H1 (cell line): ENCODE measurements at regions not wholly inside any gene's neighbourhood (a gene's known extent, or its start where the extent isn't known, plus 50 kb on each side); places are given as distances from the start of the nearest gene placed in this dataset.

Experiments
- CTCF ChIA-PET: fragments of 300-600 bp; sonication (Branson Sonifier 250); formaldehyde crosslinking; loops from one replicate; lab custom pipeline; 2021; ENCODE audit not compliant: partially characterized antibody; lab: Charles Lee
- POLR2A ChIA-PET: fragments of 300-600 bp; sonication (Branson Sonifier 250); formaldehyde crosslinking; loops from one replicate; lab custom pipeline; 2021; ENCODE audit warnings: inconsistent platforms; ENCODE audit not compliant: partially characterized antibody; lab: Charles Lee
- DNase-seq, 2 experiments: peaks; one replicate each; pipeline versions ENCODE4 v3.0.0 to v3.0.0-alpha.2; 2010 to 2022; ENCODE audit warnings: low spot score in 2 of 2, low read depth in 1 of 2, mixed read lengths in 1 of 2
- FAIRE-seq: peaks from 2 replicates; lab custom pipeline; 2011; peaks lifted over from hg19 to GRCh38; lab: Jason Lieb, UNC
- H2AFZ ChIP-seq: 2 replicates; pipeline ENCODE4 v1.8.1; 2012; ENCODE audit warnings: low read length, inconsistent platforms
- H2AK5ac ChIP-seq: 2 replicates; pipeline ENCODE4 v1.6.1; 2013; ENCODE audit warnings: low read depth, low read length
- H2BK120ac ChIP-seq: replicated peaks from 2 replicates; pipeline ENCODE3; 2013; ENCODE audit warnings: low read depth, low read length, inconsistent platforms
- H2BK12ac ChIP-seq: 2 replicates; pipeline ENCODE4 v1.6.1; 2013; ENCODE audit warnings: low read depth, low read length
- H2BK15ac ChIP-seq: 2 replicates; pipeline ENCODE4 v1.6.1; 2013; ENCODE audit warnings: low read length
- H2BK20ac ChIP-seq: 2 replicates; pipeline ENCODE4 v1.6.1; 2013; ENCODE audit warnings: low read length
- H2BK5ac ChIP-seq: 2 replicates; pipeline ENCODE4 v1.6.1; 2013; ENCODE audit warnings: low read depth, low read length
- H3K14ac ChIP-seq: 2 replicates; pipeline ENCODE4 v1.6.1; 2013; ENCODE audit warnings: inconsistent platforms; ENCODE audit not compliant: insufficient read length
- H3K18ac ChIP-seq: 2 replicates; pipeline ENCODE4 v1.6.1; 2013; ENCODE audit warnings: low read length; ENCODE audit errors: extremely low read depth
- H3K23ac ChIP-seq: 2 replicates; pipeline ENCODE4 v1.6.1; 2013; ENCODE audit warnings: inconsistent platforms; ENCODE audit not compliant: insufficient read length
- H3K23me2 ChIP-seq: 2 replicates; pipeline ENCODE4 v1.6.1; 2013; ENCODE audit warnings: low read depth, low read length
- H3K27ac ChIP-seq: 2 replicates; pipeline ENCODE4 v1.6.1; 2011; ENCODE audit warnings: low read depth, low read length, inconsistent platforms
- H3K27me3 ChIP-seq, 4 experiments: replicated peaks in 1 of 4; 1 replicate in 1 of 4; 2 replicates in 3 of 4; pipeline versions ENCODE4 v1.6.1 to v1.8.1; 2011 to 2013; ENCODE audit warnings: low read length in 3 of 4, mild to moderate bottlenecking in 3 of 4, inconsistent platforms in 2 of 4, mixed read lengths in 2 of 4, moderate library complexity in 1 of 4; ENCODE audit not compliant: control insufficient read depth in 3 of 4, insufficient read depth in 3 of 4; ENCODE audit errors: extremely low read depth in 1 of 4
- H3K36me3 ChIP-seq, 4 experiments: 2 replicates each; pipeline versions ENCODE4 v1.6.1 to v1.8.1; 2011 to 2013; ENCODE audit warnings: mild to moderate bottlenecking in 4 of 4, low read length in 3 of 4, moderate library complexity in 2 of 4, control low read depth in 1 of 4, inconsistent platforms in 1 of 4; ENCODE audit not compliant: insufficient read depth in 4 of 4, control insufficient read depth in 2 of 4
- H3K4ac ChIP-seq: replicated peaks from 2 replicates; pipeline ENCODE3; 2013; ENCODE audit warnings: low read length, low read depth, mixed read lengths, inconsistent platforms; ENCODE audit not compliant: insufficient read length
- H3K4me1 ChIP-seq, 4 experiments: replicated peaks in 1 of 4; 1 replicate in 1 of 4; 2 replicates in 3 of 4; pipeline versions ENCODE4 v1.6.1 to v1.8.1; 2011 to 2013; ENCODE audit warnings: low read length in 3 of 4, inconsistent platforms in 2 of 4, mixed read lengths in 1 of 4; ENCODE audit not compliant: insufficient read depth in 4 of 4, control insufficient read depth in 3 of 4
- H3K4me2 ChIP-seq, 2 experiments: 2 replicates each; pipeline versions ENCODE4 v1.6.1 to v1.8.1; 2011 to 2013; ENCODE audit warnings: low read depth in 2 of 2, low read length in 2 of 2, control low read depth in 1 of 2, inconsistent platforms in 1 of 2, mild to moderate bottlenecking in 1 of 2; ENCODE audit not compliant: insufficient read depth in 1 of 2
- H3K4me3 ChIP-seq, 4 experiments: fragments of 200-600, 300-600 bp in 1 of 4; sonication (generic), shearing (Covaris generic), sonication (Bioruptor Twin) in 1 of 4; 2 replicates each; pipeline versions ENCODE4 v1.5.1 to v1.8.1; 2011 to 2016; ENCODE audit warnings: low read length in 4 of 4, low read depth in 3 of 4, control low read depth in 2 of 4, inconsistent platforms in 2 of 4, mild to moderate bottlenecking in 2 of 4, mixed read lengths in 1 of 4, moderate library complexity in 1 of 4; ENCODE audit not compliant: insufficient read depth in 2 of 4; ENCODE audit errors: extremely low read depth in 1 of 4
- H3K56ac ChIP-seq: replicated peaks from 2 replicates; pipeline ENCODE3; 2013; ENCODE audit warnings: low read depth, mild to moderate bottlenecking, mixed read lengths, low read length, inconsistent platforms; ENCODE audit not compliant: insufficient read length
- H3K79me1 ChIP-seq: 2 replicates; pipeline ENCODE4 v1.6.1; 2013; ENCODE audit warnings: low read depth, low read length, control low read depth
- H3K79me2 ChIP-seq, 2 experiments: 2 replicates each; pipeline versions ENCODE4 v1.6.1 to v1.8.1; 2012 to 2013; ENCODE audit warnings: low read length in 2 of 2, mild to moderate bottlenecking in 2 of 2, inconsistent platforms in 1 of 2; ENCODE audit not compliant: insufficient read depth in 2 of 2, control insufficient read depth in 1 of 2
- H3K9ac ChIP-seq, 4 experiments: replicated peaks in 1 of 4; 1 replicate in 1 of 4; 2 replicates in 3 of 4; pipeline versions ENCODE4 v1.6.1 to v1.8.1; 2011 to 2013; ENCODE audit warnings: low read depth in 3 of 4, low read length in 3 of 4, control low read depth in 2 of 4, mild to moderate bottlenecking in 2 of 4, moderate library complexity in 2 of 4, inconsistent platforms in 1 of 4; ENCODE audit errors: extremely low read depth in 1 of 4
- H3K9me3 ChIP-seq, 2 experiments: 2 replicates each; pipeline versions ENCODE4 v1.6.1 to v1.8.1; 2012 to 2013; ENCODE audit warnings: mild to moderate bottlenecking in 2 of 2, moderate library complexity in 2 of 2, control low read depth in 1 of 2, inconsistent platforms in 1 of 2, low read depth in 1 of 2, low read length in 1 of 2, mixed read lengths in 1 of 2; ENCODE audit not compliant: insufficient read depth in 2 of 2
- H4K20me1 ChIP-seq, 2 experiments: replicated peaks in 1 of 2; 2 replicates each; pipeline versions ENCODE3 to v1.8.1; 2011 to 2013; ENCODE audit warnings: inconsistent platforms in 2 of 2, low read length in 2 of 2, mild to moderate bottlenecking in 1 of 2; ENCODE audit not compliant: insufficient read depth in 2 of 2, control insufficient read depth in 1 of 2
- H4K5ac ChIP-seq: 2 replicates; pipeline ENCODE4 v1.6.1; 2013; ENCODE audit warnings: low read length, low read depth, mixed read lengths, inconsistent platforms; ENCODE audit not compliant: insufficient read length
- H4K8ac ChIP-seq: 2 replicates; pipeline ENCODE4 v1.8.0; 2013; ENCODE audit warnings: mild to moderate bottlenecking, moderate library complexity, low read length, inconsistent platforms; ENCODE audit not compliant: insufficient read depth; ENCODE audit errors: extremely low read depth
- H4K91ac ChIP-seq: replicated peaks from 2 replicates; pipeline ENCODE3; 2013; ENCODE audit warnings: low read length, mixed read lengths, inconsistent platforms; ENCODE audit not compliant: insufficient read length
- CHD1 ChIP-seq: IDR thresholded peaks from 2 replicates; pipeline ENCODE4 v1.6.1; 2012; ENCODE audit warnings: low read depth, low read length, improper control_type of control experiment
- GTF2F1 ChIP-seq: IDR thresholded peaks from 2 replicates; pipeline ENCODE4 v1.6.1; 2012; ENCODE audit warnings: low read depth, low read length, improper control_type of control experiment, borderline replicate concordance
- SIN3A ChIP-seq, 2 experiments: IDR thresholded peaks in 1 of 2; conservative IDR thresholded peaks in 1 of 2; 2 replicates each; pipeline ENCODE4 v1.6.1; 2011 to 2012; ENCODE audit warnings: low read length in 2 of 2, improper control_type of control experiment in 1 of 2, low read depth in 1 of 2, mild to moderate bottlenecking in 1 of 2
- SIRT6 ChIP-seq: IDR thresholded peaks from one replicate; pipeline ENCODE4 v1.7.1; 2012; ENCODE audit warnings: low read length, inconsistent platforms
- WGBS, 2 experiments: shearing (Covaris generic) in 1 of 2; methylation state at CpG; one replicate each; pipeline versions ENCODE4 v1.1.6 to v1.1.7; 2013 to 2015; ENCODE audit warnings: low lambda C conversion rate in 2 of 2, mixed read lengths in 2 of 2, inconsistent platforms in 1 of 2, low coverage in 1 of 2, missing lambda C conversion rate in 1 of 2; ENCODE audit not compliant: insufficient replicate concordance in 2 of 2, insufficient coverage in 1 of 2, insufficient read length in 1 of 2; ENCODE audit errors: extremely low coverage in 1 of 2, missing lambda C conversion rate in 1 of 2; 5-methylcytosine and 5-hydroxymethylcytosine counted together

GRCh38 chr13:38180126-38180525, 169.5 kb upstream of the UFM1 start:
- no peak overlapping the region for H3K4ac ChIP-seq
- H3K4me3 ChIP-seq: no peak overlapping the region
- no peak overlapping the region for H3K4me2 ChIP-seq
- H3K18ac ChIP-seq: no peak overlapping the region
- H3K27me3 ChIP-seq: no peaks in the 10 kb centered on the region
- H3K4me1 ChIP-seq: no peaks in the 10 kb centered on the region
- H2BK20ac ChIP-seq: no peak overlapping the region
- no peaks in the 10 kb centered on the region for H3K79me1 ChIP-seq
- no peaks in the 10 kb centered on the region for H3K79me2 ChIP-seq
- H4K20me1 ChIP-seq: no peaks in the 10 kb centered on the region
- H4K5ac ChIP-seq: no peak overlapping the region
- CTCF ChIA-PET: no interaction called here
- no peaks in the 10 kb centered on the region for H3K23me2 ChIP-seq
- TF ChIP-seq SIN3A (conservative IDR thresholded peaks at IDR 0.05 in 1 of 2, IDR thresholded peaks at IDR 0.05 in 1 of 2; ENCODE audit: low read depth in 1 of 2, low read length in 2 of 2) (no peak), CHD1 (no peak), GTF2F1 (no peak), SIRT6 (no peak)
- TF ChIP-seq, all 59 proteins: peak for 0
- FAIRE-seq: no peak
- no peak overlapping the region for H2BK120ac ChIP-seq
- no peak overlapping the region for H2BK5ac ChIP-seq
- no peak overlapping the region for H2AK5ac ChIP-seq
- no peak overlapping the region for H3K9ac ChIP-seq
- H3K27ac ChIP-seq: no peak overlapping the region
- POLR2A ChIA-PET: no interaction called here
- no peak overlapping the region for H3K23ac ChIP-seq
- no peak overlapping the region for H4K8ac ChIP-seq
- H3K36me3 ChIP-seq: no peaks in the 10 kb centered on the region; a peak in 1 of 8 replicates
- no peak for DNase-seq
- H3K9me3 ChIP-seq: no peaks in the 10 kb centered on the region
- no peak overlapping the region for H2BK15ac ChIP-seq
- H2BK12ac ChIP-seq: no peak overlapping the region
- no peak overlapping the region for H2AFZ ChIP-seq
- H3K56ac ChIP-seq: no peak overlapping the region
- H3K14ac ChIP-seq: no peak overlapping the region
- 77% methylated on average over 1 of the region's 1 CpG; no CpG with 5 or more reads in 1 of the 2 experiments for WGBS, 2 experiments
- H4K91ac ChIP-seq: no peak overlapping the region
